ENCODE measurements at regions not wholly inside any gene's neighbourhood (a gene's known extent, or its start where the extent isn't known, plus 50 kb on each side); places are given as distances from the start of the nearest gene placed in this dataset.
"Not testable (repeated sequence)": the region's sequence is repeated elsewhere in the genome, so short reads cannot be mapped to it uniquely, and the experiment has no call there.

- DNase-seq (ENCODE audit: low read depth in 1 of 2, low spot score in 1 of 2), result no peak
- Histone ChIP-seq H3K27me3 (no peaks in the 10 kb centered on the region), H3K4me3 (no peak overlapping the region), H3K4me1 (ENCODE audit: low read depth) (no peaks in the 10 kb centered on the region), H3K9me3 (ENCODE audit: low read depth) (no peaks in the 10 kb centered on the region), H3K27ac (no peak overlapping the region), H3K36me3 (no peaks in the 10 kb centered on the region)
- TF ChIP-seq CTCF (IDR thresholded peaks at IDR 0.05; ENCODE audit: low read depth, low read length), result no peak
Measured at GRCh38 chr10:29780096-29780495, 145.3 kb upstream of the SVIL start.

- Histone ChIP-seq H3K27ac (no peak overlapping the region), H3K36me3 (no peaks in the 10 kb centered on the region), H3K4me3 (no peak overlapping the region), H3K27me3 (no peaks in the 10 kb centered on the region), H3K9me3 (ENCODE audit: low read depth) (no peaks in the 10 kb centered on the region), H3K4me1 (ENCODE audit: low read depth) (no peaks in the 10 kb centered on the region)
- no peak for TF ChIP-seq CTCF (IDR thresholded peaks at IDR 0.05; ENCODE audit: low read depth, low read length)
- DNase-seq (ENCODE audit: low read depth in 1 of 2, low spot score in 1 of 2), result no peak
Measured at GRCh38 chr10:29776246-29776645, 141.5 kb upstream of the SVIL start.

DNA sequence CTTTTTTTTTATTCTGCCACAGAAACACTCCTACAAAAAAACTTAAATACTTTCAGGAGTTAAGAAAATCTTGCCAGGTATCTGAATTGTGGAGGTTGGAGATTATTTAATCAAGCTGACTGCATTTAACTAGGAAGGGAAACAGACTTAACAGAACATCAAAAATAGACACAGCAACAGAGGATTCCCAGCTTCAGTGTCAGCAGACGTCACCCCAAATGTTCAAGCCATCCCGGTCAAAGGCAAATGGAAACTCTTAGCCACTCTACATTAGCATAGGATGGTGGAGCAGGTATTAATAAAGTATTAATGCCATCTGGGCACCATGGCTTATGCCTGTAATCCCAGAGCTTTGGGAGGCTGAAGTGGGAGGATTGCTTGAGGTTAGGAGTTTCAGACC is 139.7 kb upstream of the SVIL start:
- H3K27me3 ChIP-seq, result no peaks in the 10 kb centered on the region
- H3K4me1 ChIP-seq (ENCODE audit: low read depth), result no peaks in the 10 kb centered on the region
- H3K4me3 ChIP-seq, result no peak overlapping the region
- H3K9me3 ChIP-seq (ENCODE audit: low read depth), result no peaks in the 10 kb centered on the region
- no peak for TF ChIP-seq CTCF (IDR thresholded peaks at IDR 0.05; ENCODE audit: low read depth, low read length)
- DNase-seq (ENCODE audit: low read depth in 1 of 2, low spot score in 1 of 2), result no peak
- no peaks in the 10 kb centered on the region for H3K36me3 ChIP-seq
- no peak overlapping the region for H3K27ac ChIP-seq

- H3K27ac ChIP-seq, result no peak overlapping the region
- no peaks in the 10 kb centered on the region for H3K27me3 ChIP-seq
- H3K9me3 ChIP-seq (ENCODE audit: low read depth), result no peaks in the 10 kb centered on the region
- DNase-seq (ENCODE audit: low read depth in 1 of 2, low spot score in 1 of 2), result no peak
- H3K36me3 ChIP-seq, result no peaks in the 10 kb centered on the region
- H3K4me1 ChIP-seq (ENCODE audit: low read depth), result no peaks in the 10 kb centered on the region
- no peak overlapping the region for H3K4me3 ChIP-seq
- no peak for TF ChIP-seq CTCF (IDR thresholded peaks at IDR 0.05; ENCODE audit: low read depth, low read length)
Measured at GRCh38 chr10:29773675-29774091, 138.9 kb upstream of the SVIL start.

- Histone ChIP-seq H3K27me3 (no peaks in the 10 kb centered on the region), H3K9me3 (ENCODE audit: low read depth) (no peaks in the 10 kb centered on the region), H3K36me3 (no peaks in the 10 kb centered on the region), H3K27ac (no peak overlapping the region), H3K4me3 (no peak overlapping the region), H3K4me1 (ENCODE audit: low read depth) (no peaks in the 10 kb centered on the region)
- DNase-seq (ENCODE audit: low read depth in 1 of 2, low spot score in 1 of 2), result no peak
- no peak for TF ChIP-seq CTCF (IDR thresholded peaks at IDR 0.05; ENCODE audit: low read depth, low read length)
Measured at GRCh38 chr10:29772403-29772802, 137.6 kb upstream of the SVIL start.

- H3K27ac ChIP-seq, result no peak overlapping the region
- no peaks in the 10 kb centered on the region for H3K9me3 ChIP-seq (ENCODE audit: low read depth)
- no peaks in the 10 kb centered on the region for H3K27me3 ChIP-seq
- H3K36me3 ChIP-seq, result no peaks in the 10 kb centered on the region
- no peak for DNase-seq (ENCODE audit: low read depth in 1 of 2, low spot score in 1 of 2)
- no peak for TF ChIP-seq CTCF (IDR thresholded peaks at IDR 0.05; ENCODE audit: low read depth, low read length)
- H3K4me3 ChIP-seq, result no peak overlapping the region
- H3K4me1 ChIP-seq (ENCODE audit: low read depth), result no peaks in the 10 kb centered on the region
Measured at GRCh38 chr10:29771376-29771775, 136.6 kb upstream of the SVIL start.

- not testable (repeated sequence) for DNase-seq (ENCODE audit: low read depth in 1 of 2, low spot score in 1 of 2); H3K27ac ChIP-seq; H3K9me3 ChIP-seq (ENCODE audit: low read depth); H3K27me3 ChIP-seq; H3K4me1 ChIP-seq (ENCODE audit: low read depth); H3K36me3 ChIP-seq; H3K4me3 ChIP-seq
Measured at GRCh38 chr10:29769277-29769676, 134.5 kb upstream of the SVIL start.

All from cardiac muscle cell (in vitro differentiated cells and primary cell).